Upper lobe of left lung (tissue), 6 donors: ENCODE measurements at regions not wholly inside any gene's neighbourhood (a gene's known extent, or its start where the extent isn't known, plus 50 kb on each side); places are given as distances from the start of the nearest gene placed in this dataset.

Source experiments
- ATAC-seq, 2 donors: fragments of 200-7000 bp; cut with Tn5 transposase; one replicate each; pipeline ENCODE4 v1.9.1; 2022; ENCODE audit warnings: mild to moderate bottlenecking in 2 of 2, moderate library complexity in 2 of 2; ENCODE audit not compliant: low FRiP score in 2 of 2
- DNase-seq, 2 donors: peaks; one replicate each; pipeline ENCODE4 v3.0.0-alpha.2; 2019 to 2020
- H3K27ac ChIP-seq, 4 donors: fragments of 200-600 bp; sonication (generic); one replicate each; pipeline ENCODE4 v1.5.1; 2016 to 2019
- H3K27me3 ChIP-seq, 4 donors: fragments of 200-600 bp; sonication (generic); one replicate each; pipeline ENCODE4 v1.5.1; 2017 to 2019
- H3K36me3 ChIP-seq, 4 donors: fragments of 200-600 bp; sonication (generic); one replicate each; pipeline ENCODE4 v1.5.1; 2016 to 2019
- H3K4me1 ChIP-seq, 4 donors: fragments of 200-600 bp; sonication (generic); one replicate each; pipeline ENCODE4 v1.5.1; 2018 to 2019
- H3K4me3 ChIP-seq, 4 donors: fragments of 200-600 bp; sonication (generic); one replicate each; pipeline ENCODE4 v1.5.1; 2017 to 2019; ENCODE audit warnings: mild to moderate bottlenecking in 2 of 4, moderate library complexity in 1 of 4
- H3K9me3 ChIP-seq, 4 donors: fragments of 200-600 bp; sonication (generic); one replicate each; pipeline ENCODE4 v1.5.1; 2018 to 2019
- EP300 ChIP-seq, 4 donors: sonication (generic); formaldehyde crosslinking; IDR thresholded peaks; one replicate each; pipeline ENCODE4 v1.5.1; 2017; ENCODE audit warnings: antibody characterized with exemption in 4 of 4, control low read depth in 2 of 4
- POLR2A ChIP-seq, 4 donors: fragments of 450-650 bp; IDR thresholded peaks; one replicate each; pipeline ENCODE4 v1.5.1; 2016 to 2017; ENCODE audit warnings: antibody characterized with exemption in 4 of 4, mild to moderate bottlenecking in 2 of 4
- POLR2AphosphoS5 ChIP-seq, 2 donors: sonication (generic); formaldehyde crosslinking; IDR thresholded peaks; one replicate each; pipeline ENCODE4 v1.5.1; 2017; ENCODE audit warnings: antibody characterized with exemption in 2 of 2
- WGBS, 2 donors: methylation state at CpG; one replicate each; pipeline ENCODE4 v1.1.5; 2017 to 2018; 5-methylcytosine and 5-hydroxymethylcytosine counted together
- TF ChIP-seq, protein P1 (sequence below), 6 experiments: fragments of 450-650 bp in 4 of 6; fragments of 200-600 bp in 2 of 6; sonication (generic) in 2 of 6; IDR thresholded peaks; one replicate each; pipeline ENCODE4 v1.5.1; 2016 to 2019; ENCODE audit warnings: antibody characterized with exemption in 6 of 6
- donor health status: DM: no; HTN: no; CAD: no; lungs with moderate emphysema.
- donor health status: DM: no; HTN: yes; CAD: no; lungs with severe emphysema.

DNA sequence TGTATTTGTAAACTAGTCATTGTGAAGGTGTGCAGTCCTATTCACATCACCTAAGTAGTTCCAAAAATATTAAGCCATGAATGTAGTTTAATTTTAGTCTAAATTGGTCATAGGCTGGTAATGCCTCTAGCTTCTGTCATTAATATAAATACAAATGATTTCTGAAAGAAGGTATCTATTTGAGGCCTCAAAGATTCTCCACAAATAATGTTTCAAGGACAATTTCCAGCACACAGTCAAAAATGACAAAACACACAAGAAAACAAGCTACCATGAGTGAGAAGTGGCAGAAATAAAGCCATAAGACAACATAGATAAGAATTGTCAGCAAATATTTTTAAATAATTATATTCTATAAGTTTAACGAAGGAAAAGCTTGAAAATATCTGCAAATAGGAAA is 66.7 kb upstream of the PDK4 start:
- 72 to 75% methylated on average over 1 of the region's 1 CpG for WGBS, 2 donors
- TF ChIP-seq EP300 (IDR thresholded peaks at IDR 0.05): no peak
- TF ChIP-seq, protein P1, sequence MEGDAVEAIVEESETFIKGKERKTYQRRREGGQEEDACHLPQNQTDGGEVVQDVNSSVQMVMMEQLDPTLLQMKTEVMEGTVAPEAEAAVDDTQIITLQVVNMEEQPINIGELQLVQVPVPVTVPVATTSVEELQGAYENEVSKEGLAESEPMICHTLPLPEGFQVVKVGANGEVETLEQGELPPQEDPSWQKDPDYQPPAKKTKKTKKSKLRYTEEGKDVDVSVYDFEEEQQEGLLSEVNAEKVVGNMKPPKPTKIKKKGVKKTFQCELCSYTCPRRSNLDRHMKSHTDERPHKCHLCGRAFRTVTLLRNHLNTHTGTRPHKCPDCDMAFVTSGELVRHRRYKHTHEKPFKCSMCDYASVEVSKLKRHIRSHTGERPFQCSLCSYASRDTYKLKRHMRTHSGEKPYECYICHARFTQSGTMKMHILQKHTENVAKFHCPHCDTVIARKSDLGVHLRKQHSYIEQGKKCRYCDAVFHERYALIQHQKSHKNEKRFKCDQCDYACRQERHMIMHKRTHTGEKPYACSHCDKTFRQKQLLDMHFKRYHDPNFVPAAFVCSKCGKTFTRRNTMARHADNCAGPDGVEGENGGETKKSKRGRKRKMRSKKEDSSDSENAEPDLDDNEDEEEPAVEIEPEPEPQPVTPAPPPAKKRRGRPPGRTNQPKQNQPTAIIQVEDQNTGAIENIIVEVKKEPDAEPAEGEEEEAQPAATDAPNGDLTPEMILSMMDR (IDR thresholded peaks at IDR 0.05): no peak
- no peak for TF ChIP-seq POLR2AphosphoS5 (IDR thresholded peaks at IDR 0.05)
- TF ChIP-seq POLR2A (IDR thresholded peaks at IDR 0.05): no peak
- H3K4me3 ChIP-seq: no peak overlapping the region
- H3K27me3 ChIP-seq: no peaks in the 10 kb centered on the region
- no peaks in the 10 kb centered on the region for H3K36me3 ChIP-seq
- no peak for ATAC-seq
- DNase-seq: no peak
- H3K4me1 ChIP-seq: peaks cover 0 to 3% (median 0%) of the 10 kb centered on the region in 4 donors
- H3K9me3 ChIP-seq: no peaks in the 10 kb centered on the region
- no peak overlapping the region for H3K27ac ChIP-seq

DNA sequence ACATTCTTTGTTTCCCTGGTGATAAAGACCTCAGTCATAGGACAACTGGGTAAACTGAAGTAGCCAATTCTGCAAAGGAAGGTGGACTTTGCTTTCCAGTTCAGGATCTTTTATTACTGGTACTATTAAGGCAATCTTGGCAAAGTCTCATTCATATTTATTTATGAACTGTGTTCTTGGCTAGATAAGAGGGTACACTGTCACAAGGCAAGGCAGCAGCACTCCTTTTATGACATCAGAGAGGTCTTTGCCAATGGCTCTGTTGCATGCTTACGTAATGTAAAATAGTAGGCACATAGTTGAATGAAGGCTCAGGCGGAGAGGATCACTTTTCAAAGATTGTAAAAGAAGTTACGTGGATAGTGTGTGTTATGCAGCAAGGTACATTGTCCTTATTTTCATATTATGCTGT is 63.7 kb upstream of the PDK4 start:
- Histone ChIP-seq H3K27me3 (no peaks in the 10 kb centered on the region), H3K4me1 (peaks cover 0 to 3% (median 0%) of the 10 kb centered on the region in 4 donors), H3K9me3 (no peaks in the 10 kb centered on the region), H3K36me3 (no peaks in the 10 kb centered on the region), H3K27ac (no peak overlapping the region), H3K4me3 (no peak overlapping the region)
- 89% methylated on average over 3 of the region's 3 CpGs for WGBS, 2 donors
- TF ChIP-seq POLR2AphosphoS5 (IDR thresholded peaks at IDR 0.05) (no peak), EP300 (IDR thresholded peaks at IDR 0.05) (no peak), POLR2A (IDR thresholded peaks at IDR 0.05) (no peak)
- TF ChIP-seq, protein P1 (IDR thresholded peaks at IDR 0.05): no peak
- no peak for DNase-seq
- no peak for ATAC-seq

DNA sequence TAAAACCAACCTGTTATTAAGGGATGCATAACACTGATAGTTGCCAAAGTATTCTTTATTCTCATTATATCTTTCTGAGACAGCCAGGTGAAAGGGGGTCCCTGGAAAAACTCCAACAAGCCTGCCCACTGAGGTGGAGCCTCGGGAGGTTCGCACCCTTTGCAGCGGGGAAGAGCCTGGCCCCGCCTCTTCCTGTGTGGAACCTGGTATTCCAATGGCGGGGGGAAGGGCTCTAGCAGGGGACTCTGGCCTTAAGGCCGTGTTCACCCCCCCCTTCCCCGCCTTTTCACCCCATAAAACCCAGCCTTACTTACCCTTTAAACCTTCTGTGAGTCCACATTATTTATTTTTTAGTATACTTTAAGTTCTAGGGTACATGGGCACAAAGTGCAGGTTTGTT is 62.4 kb upstream of the PDK4 start:
- no peaks in the 10 kb centered on the region for H3K36me3 ChIP-seq
- H3K4me1 ChIP-seq: peaks cover 0 to 3% (median 0%) of the 10 kb centered on the region in 4 donors
- 78% methylated on average over 7 of the region's 7 CpGs for WGBS, 2 donors
- H3K9me3 ChIP-seq: no peaks in the 10 kb centered on the region
- no peak for ATAC-seq
- peak in 1 of 2 donors; percentile 20 for DNase-seq
- H3K27ac ChIP-seq: no peak overlapping the region
- no peak overlapping the region for H3K4me3 ChIP-seq
- TF ChIP-seq POLR2AphosphoS5 (IDR thresholded peaks at IDR 0.05) (no peak), POLR2A (IDR thresholded peaks at IDR 0.05) (no peak), EP300 (IDR thresholded peaks at IDR 0.05) (no peak)
- TF ChIP-seq, protein P1 (IDR thresholded peaks at IDR 0.05): no peak
- no peaks in the 10 kb centered on the region for H3K27me3 ChIP-seq

DNA sequence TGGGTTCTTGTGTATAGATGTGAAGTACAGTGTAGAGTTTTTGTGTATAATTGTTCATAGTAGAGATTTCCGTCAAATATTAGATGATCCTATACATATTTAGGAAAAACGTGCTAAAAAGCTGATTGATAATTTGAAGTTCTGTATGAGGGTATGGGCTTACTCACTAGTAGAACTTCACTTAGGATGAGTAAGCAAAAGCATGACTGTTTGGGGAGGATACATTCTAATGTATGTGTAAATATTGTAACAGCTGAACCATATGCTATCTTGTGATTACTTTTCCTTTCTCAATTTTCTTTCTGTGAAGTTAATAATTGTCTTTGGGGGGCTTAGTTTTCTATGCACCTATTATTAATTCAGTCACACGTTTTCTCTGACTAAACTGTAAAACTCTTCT is 53.2 kb upstream of the PDK4 start:
- TF ChIP-seq POLR2A (IDR thresholded peaks at IDR 0.05): no peak
- TF ChIP-seq POLR2AphosphoS5 (IDR thresholded peaks at IDR 0.05): no peak
- no peak for TF ChIP-seq EP300 (IDR thresholded peaks at IDR 0.05)
- TF ChIP-seq, protein P1 (IDR thresholded peaks at IDR 0.05): no peak
- no peaks in the 10 kb centered on the region for H3K9me3 ChIP-seq
- no peaks in the 10 kb centered on the region for H3K4me1 ChIP-seq
- H3K36me3 ChIP-seq: no peaks in the 10 kb centered on the region
- ATAC-seq (no peak), DNase-seq (no peak)
- no peak overlapping the region for H3K27ac ChIP-seq
- H3K27me3 ChIP-seq: no peaks in the 10 kb centered on the region
- H3K4me3 ChIP-seq: no peak overlapping the region
- 62% methylated on average over 3 of the region's 3 CpGs for WGBS, 2 donors

DNA sequence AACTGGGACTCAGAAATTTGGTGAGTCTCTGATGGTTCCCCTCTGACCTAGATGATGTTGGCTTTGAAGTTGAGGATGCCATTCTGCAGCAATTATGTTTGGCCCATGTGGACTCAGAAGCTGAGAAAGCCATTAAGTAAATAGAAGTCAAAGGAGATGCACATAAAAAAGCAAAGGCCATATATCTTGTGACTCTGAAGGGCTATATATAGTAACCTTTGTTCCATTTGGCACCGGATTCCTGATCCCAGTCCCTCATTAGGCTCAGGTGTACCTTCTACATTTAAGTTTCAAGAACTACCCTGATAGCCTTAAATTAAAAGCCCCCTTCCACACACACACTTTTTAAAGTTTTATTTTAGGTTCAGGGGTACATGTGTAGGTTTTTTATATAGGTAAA is 50.0 kb upstream of the PDK4 start:
- DNase-seq (no peak), ATAC-seq (no peak)
- Histone ChIP-seq H3K27ac (no peak overlapping the region), H3K9me3 (no peaks in the 10 kb centered on the region), H3K27me3 (no peaks in the 10 kb centered on the region), H3K36me3 (no peaks in the 10 kb centered on the region), H3K4me1 (no peaks in the 10 kb centered on the region), H3K4me3 (no peak overlapping the region)
- TF ChIP-seq POLR2AphosphoS5 (IDR thresholded peaks at IDR 0.05) (no peak), POLR2A (IDR thresholded peaks at IDR 0.05) (no peak), EP300 (IDR thresholded peaks at IDR 0.05) (no peak)
- TF ChIP-seq, protein P1 (IDR thresholded peaks at IDR 0.05): no peak
- 78 to 85% methylated on average over 1 of the region's 1 CpG for WGBS, 2 donors
